ENCODE measurements at regions not wholly inside any gene's neighbourhood (a gene's known extent, or its start where the extent isn't known, plus 50 kb on each side); places are given as distances from the start of the nearest gene placed in this dataset.
"Not testable (repeated sequence)": the region's sequence is repeated elsewhere in the genome, so short reads cannot be mapped to it uniquely, and the experiment has no call there.

GRCh38 chr14:97117693-97118092, 320.5 kb downstream of the VRK1 start:
- no peak for DNase-seq
- Histone ChIP-seq H3K27ac (no peak overlapping the region), H3K27me3 (ENCODE audit: insufficient read depth, low read depth, severe bottlenecking) (no peaks in the 10 kb centered on the region), H3K36me3 (no peaks in the 10 kb centered on the region), H3K4me3 (ENCODE audit: low read depth, low read length) (no peak overlapping the region), H3K9me3 (ENCODE audit: severe bottlenecking) (no peaks in the 10 kb centered on the region)
- no peak for TF ChIP-seq CTCF (IDR thresholded peaks at IDR 0.05; ENCODE audit: low read depth, low read length)

GRCh38 chr14:97120204-97120603, 323.0 kb downstream of the VRK1 start:
- peak overlapping the region; percentile 73 for H3K27ac ChIP-seq
- H3K9me3 ChIP-seq (ENCODE audit: severe bottlenecking): no peaks in the 10 kb centered on the region
- H3K4me3 ChIP-seq (ENCODE audit: low read depth, low read length): peak overlapping the region; percentile 15
- no peak for TF ChIP-seq CTCF (IDR thresholded peaks at IDR 0.05; ENCODE audit: low read depth, low read length)
- no peak for DNase-seq
- no peaks in the 10 kb centered on the region for H3K36me3 ChIP-seq
- no peaks in the 10 kb centered on the region for H3K27me3 ChIP-seq (ENCODE audit: insufficient read depth, low read depth, severe bottlenecking)

- Histone ChIP-seq H3K36me3 (no peaks in the 10 kb centered on the region), H3K9me3 (ENCODE audit: severe bottlenecking) (no peaks in the 10 kb centered on the region), H3K27me3 (ENCODE audit: insufficient read depth, low read depth, severe bottlenecking) (no peaks in the 10 kb centered on the region), H3K4me3 (ENCODE audit: low read depth, low read length) (peak overlapping the region; percentile 15), H3K27ac (peak overlapping the region; percentile 73)
- no peak for DNase-seq
- TF ChIP-seq CTCF (IDR thresholded peaks at IDR 0.05; ENCODE audit: low read depth, low read length): no peak
Measured at GRCh38 chr14:97120611-97121031, 323.4 kb downstream of the VRK1 start.

- no peak for DNase-seq
- no peak for TF ChIP-seq CTCF (IDR thresholded peaks at IDR 0.05; ENCODE audit: low read depth, low read length)
- H3K27me3 ChIP-seq (ENCODE audit: insufficient read depth, low read depth, severe bottlenecking): no peaks in the 10 kb centered on the region
Measured at GRCh38 chr14:97129639-97130038, 332.5 kb downstream of the VRK1 start.

GRCh38 chr14:97135847-97136246, 338.7 kb downstream of the VRK1 start:
- H3K27me3 ChIP-seq (ENCODE audit: insufficient read depth, low read depth, severe bottlenecking); H3K27ac ChIP-seq; H3K36me3 ChIP-seq; DNase-seq; H3K9me3 ChIP-seq (ENCODE audit: severe bottlenecking); H3K4me3 ChIP-seq (ENCODE audit: low read depth, low read length): not testable (repeated sequence)

More at GRCh38 chr14:97129639-97130038, 332.5 kb downstream of the VRK1 start:
- Histone ChIP-seq H3K9me3 (ENCODE audit: severe bottlenecking) (no peaks in the 10 kb centered on the region), H3K36me3 (no peaks in the 10 kb centered on the region), H3K27ac (no peak overlapping the region), H3K4me3 (ENCODE audit: low read depth, low read length) (no peak overlapping the region)

- TF ChIP-seq CTCF (IDR thresholded peaks at IDR 0.05; ENCODE audit: low read depth, low read length): no peak
- no peak overlapping the region for H3K27ac ChIP-seq
- no peak for DNase-seq
- H3K9me3 ChIP-seq (ENCODE audit: severe bottlenecking): peaks cover 3% of the 10 kb centered on the region
- H3K36me3 ChIP-seq: no peaks in the 10 kb centered on the region
- no peaks in the 10 kb centered on the region for H3K27me3 ChIP-seq (ENCODE audit: insufficient read depth, low read depth, severe bottlenecking)
- H3K4me3 ChIP-seq (ENCODE audit: low read depth, low read length): no peak overlapping the region
Measured at GRCh38 chr14:97137705-97138104, 340.5 kb downstream of the VRK1 start.
